IMR-90 (cell line): ENCODE measurements at regions not wholly inside any gene's neighbourhood (a gene's known extent, or its start where the extent isn't known, plus 50 kb on each side); places are given as distances from the start of the nearest gene placed in this dataset.

ENCODE experiments used
- ATAC-seq: fragments of 200-7000 bp; cut with Tn5 transposase; 2 replicates; pipeline ENCODE4 v1.9.1; 2020; ENCODE audit warnings: low read depth, mild to moderate bottlenecking, moderate library complexity
- BruUV-seq: library from RNA; stranded (reverse); fragments of 400-500 nt; replicated peaks from 2 replicates; lab custom pipeline; 2021; lab: Mats Ljungman, UMichigan
- CTCF ChIA-PET: fragments of 300-600 bp; formaldehyde crosslinking; extraction: SDS; loops from one replicate; lab custom pipeline; 2021; ENCODE audit warnings: antibody characterized with exemption; lab: Yijun Ruan, JAX
- POLR2A ChIA-PET: fragments of 300-600 bp; sonication (Branson Sonifier 250); formaldehyde crosslinking; loops from one replicate; lab custom pipeline; 2022; ENCODE audit warnings: antibody characterized with exemption; ENCODE audit not compliant: unreplicated experiment; lab: Charles Lee
- DNase-seq: peaks from one replicate; pipeline ENCODE4 v3.0.0; 2013
- H2AFZ ChIP-seq: replicated peaks from 2 replicates; pipeline ENCODE3; 2013; ENCODE audit warnings: low read length, mild to moderate bottlenecking; ENCODE audit not compliant: poor library complexity
- H2AK5ac ChIP-seq: 2 replicates; pipeline ENCODE4 v1.6.1; 2013; ENCODE audit warnings: low read depth, low read length, inconsistent platforms
- H2AK9ac ChIP-seq: replicated peaks from 2 replicates; pipeline ENCODE3; 2013; ENCODE audit warnings: mild to moderate bottlenecking, low read depth, low read length, moderate library complexity; ENCODE audit not compliant: poor library complexity
- H2BK120ac ChIP-seq: 2 replicates; pipeline ENCODE4 v1.6.1; 2013; ENCODE audit warnings: low read depth, low read length, inconsistent platforms
- H2BK15ac ChIP-seq: 3 replicates; pipeline ENCODE4 v1.6.1; 2013; ENCODE audit warnings: low read depth, low read length, inconsistent platforms
- H2BK20ac ChIP-seq: 2 replicates; pipeline ENCODE4 v1.6.1; 2013; ENCODE audit warnings: low read depth, mild to moderate bottlenecking, inconsistent platforms, low read length, moderate library complexity
- H2BK5ac ChIP-seq: 2 replicates; pipeline ENCODE4 v1.6.1; 2013; ENCODE audit warnings: mild to moderate bottlenecking, low read depth, low read length, inconsistent platforms; ENCODE audit not compliant: poor library complexity, severe bottlenecking
- H3K14ac ChIP-seq: replicated peaks from 2 replicates; pipeline ENCODE4 v1.6.1; 2013; ENCODE audit warnings: low read depth, low read length, inconsistent platforms
- H3K18ac ChIP-seq: 2 replicates; pipeline ENCODE4 v1.6.1; 2013; ENCODE audit warnings: low read depth, low read length, control low read depth
- H3K23ac ChIP-seq: 2 replicates; pipeline ENCODE4 v1.6.1; 2013; ENCODE audit warnings: low read depth, low read length, inconsistent platforms
- H3K27ac ChIP-seq: 2 replicates; pipeline ENCODE4 v1.5.1; 2013; ENCODE audit warnings: mild to moderate bottlenecking, control low read depth, low read length; ENCODE audit not compliant: insufficient read depth
- H3K27me3 ChIP-seq: 2 replicates; pipeline ENCODE4 v1.6.1; 2013; ENCODE audit warnings: low read length; ENCODE audit not compliant: control insufficient read depth, insufficient read depth
- H3K36me3 ChIP-seq: 2 replicates; pipeline ENCODE4 v1.6.1; 2013; ENCODE audit warnings: low read length, mixed read lengths; ENCODE audit not compliant: control insufficient read depth, insufficient read depth
- H3K4ac ChIP-seq: 2 replicates; pipeline ENCODE4 v1.6.1; 2013; ENCODE audit warnings: low read depth, low read length, inconsistent platforms
- H3K4me1 ChIP-seq: 2 replicates; pipeline ENCODE4 v1.6.1; 2013; ENCODE audit warnings: low read length, mixed read lengths; ENCODE audit not compliant: control insufficient read depth, insufficient read depth
- H3K4me2 ChIP-seq: 2 replicates; pipeline ENCODE4 v1.6.1; 2013; ENCODE audit warnings: low read depth, mild to moderate bottlenecking, control low read depth, low read length, moderate library complexity
- H3K4me3 ChIP-seq: 2 replicates; pipeline ENCODE4 v1.5.1; 2013; ENCODE audit warnings: low read depth, mild to moderate bottlenecking, control low read depth, low read length, moderate library complexity; ENCODE audit not compliant: insufficient read depth
- H3K56ac ChIP-seq: 2 replicates; pipeline ENCODE4 v1.6.1; 2013; ENCODE audit warnings: low read length, inconsistent platforms; ENCODE audit not compliant: insufficient read depth; ENCODE audit errors: extremely low read depth
- H3K79me1 ChIP-seq, 2 experiments: 2 replicates each; pipeline ENCODE4 v1.6.1; 2013; ENCODE audit warnings: low read length in 2 of 2, inconsistent platforms in 1 of 2, low read depth in 1 of 2
- H3K9ac ChIP-seq: 2 replicates; pipeline ENCODE4 v1.6.1; 2013; ENCODE audit warnings: low read depth, low read length, control low read depth
- H3K9me1 ChIP-seq: 2 replicates; pipeline ENCODE4 v1.6.1; 2013; ENCODE audit warnings: low read length, inconsistent platforms; ENCODE audit not compliant: insufficient read depth
- H3K9me3 ChIP-seq: 2 replicates; pipeline ENCODE4 v1.6.1; 2013; ENCODE audit warnings: low read length; ENCODE audit not compliant: control insufficient read depth, insufficient read depth
- H4K20me1 ChIP-seq: 2 replicates; pipeline ENCODE4 v1.6.1; 2013; ENCODE audit warnings: low read length, inconsistent platforms; ENCODE audit not compliant: insufficient read depth
- H4K5ac ChIP-seq: 2 replicates; pipeline ENCODE4 v1.6.1; 2013; ENCODE audit warnings: mild to moderate bottlenecking, low read depth, low read length, control low read depth
- H4K8ac ChIP-seq, 2 experiments: 2 replicates each; pipeline ENCODE4 v1.6.1; 2013; ENCODE audit warnings: low read depth in 2 of 2, low read length in 2 of 2, control low read depth in 1 of 2, inconsistent platforms in 1 of 2
- H4K91ac ChIP-seq: 2 replicates; pipeline ENCODE4 v1.6.1; 2013; ENCODE audit warnings: low read depth, low read length, inconsistent platforms; ENCODE audit not compliant: insufficient read depth
- BHLHE40 ChIP-seq: fragments of 150-350 bp; IDR thresholded peaks from 2 replicates; pipeline ENCODE4 v1.6.1; 2016; ENCODE audit warnings: mild to moderate bottlenecking, low read depth, low read length
- CEBPB ChIP-seq: IDR thresholded peaks from 2 replicates; pipeline ENCODE4 v1.6.1; 2012; ENCODE audit warnings: low read depth, low read length, improper control_type of control experiment
- CHD1 ChIP-seq: IDR thresholded peaks from 2 replicates; pipeline ENCODE4 v1.6.1; 2012; ENCODE audit warnings: low read depth, low read length, improper control_type of control experiment
- FOS ChIP-seq: fragments of 150-350 bp; IDR thresholded peaks from 2 replicates; pipeline ENCODE4 v1.6.1; 2016; ENCODE audit warnings: low read depth, low read length
- MAFK ChIP-seq: IDR thresholded peaks from 2 replicates; pipeline ENCODE4 v1.6.1; 2012; ENCODE audit warnings: low read depth, low read length, improper control_type of control experiment
- MAZ ChIP-seq: IDR thresholded peaks from 2 replicates; pipeline ENCODE4 v1.6.1; 2012; ENCODE audit warnings: low read depth, mild to moderate bottlenecking, low read length, improper control_type of control experiment, moderate library complexity, borderline replicate concordance
- MXI1 ChIP-seq: IDR thresholded peaks from 2 replicates; pipeline ENCODE4 v1.6.1; 2012; ENCODE audit warnings: low read depth, mild to moderate bottlenecking, low read length, moderate library complexity, borderline replicate concordance
- NFE2L2 ChIP-seq: fragments of 150-350 bp; IDR thresholded peaks from 2 replicates; pipeline ENCODE4 v1.6.1; 2016; ENCODE audit warnings: low read depth, mild to moderate bottlenecking, low read length
- POLR2A ChIP-seq: IDR thresholded peaks from 2 replicates; pipeline ENCODE4 v1.6.1; 2012; ENCODE audit warnings: mild to moderate bottlenecking, low read depth, low read length
- RAD21 ChIP-seq: IDR thresholded peaks from 2 replicates; pipeline ENCODE4 v1.6.1; 2012; ENCODE audit warnings: low read length, improper control_type of control experiment
- RCOR1 ChIP-seq: IDR thresholded peaks from 2 replicates; pipeline ENCODE4 v1.6.1; 2012; ENCODE audit warnings: mild to moderate bottlenecking, low read length, improper control_type of control experiment; ENCODE audit not compliant: insufficient replicate concordance
- RFX5 ChIP-seq: IDR thresholded peaks from 2 replicates; pipeline ENCODE4 v1.8.0; 2012; ENCODE audit warnings: low read depth, mild to moderate bottlenecking, low read length, moderate library complexity
- SMC3 ChIP-seq: fragments of 150-350 bp; IDR thresholded peaks from 2 replicates; pipeline ENCODE4 v1.6.1; 2016; ENCODE audit warnings: low read depth, mild to moderate bottlenecking, antibody characterized with exemption, low read length, moderate library complexity
- WGBS, 2 experiments: methylation state at CpG; one replicate each; pipeline versions ENCODE4 v1.1.5 to v1.1.7; 2013; ENCODE audit warnings: missing lambda C conversion rate in 2 of 2; ENCODE audit not compliant: insufficient read length in 1 of 2; ENCODE audit errors: extremely low coverage in 2 of 2; 5-methylcytosine and 5-hydroxymethylcytosine counted together
- dilution Hi-C: fragments of 300-500 bp; cut with HindIII; formaldehyde crosslinking; loops from one replicate; pipeline ENCODE4 v1.14.3; 2018; ENCODE audit warnings: low sequenced_read_pairs; ENCODE audit not compliant: unreplicated experiment
- in situ Hi-C: fragments of 300-500 bp; cut with MboI; formaldehyde crosslinking; loops from 3 replicates; pipeline ENCODE4 v1.14.3; 2019; ENCODE audit warnings: low sequenced_read_pairs, inconsistent platforms, mixed read lengths
- intact Hi-C: fragments of 100-400 bp; cut with micrococcal nuclease; formaldehyde crosslinking; loops from 2 replicates; pipeline ENCODE4 v1.10.0; 2022
- TF ChIP-seq, protein P1 (sequence below): fragments of 150-350 bp; IDR thresholded peaks from 2 replicates; pipeline ENCODE4 v1.6.1; 2017; ENCODE audit warnings: mild to moderate bottlenecking, antibody characterized with exemption, low read length, low read depth
- TF ChIP-seq, protein P2 (sequence below): fragments of 150-350 bp; IDR thresholded peaks from 2 replicates; pipeline ENCODE4 v1.6.1; 2016; ENCODE audit warnings: low read depth, mild to moderate bottlenecking, low read length, moderate library complexity, borderline replicate concordance

DNA sequence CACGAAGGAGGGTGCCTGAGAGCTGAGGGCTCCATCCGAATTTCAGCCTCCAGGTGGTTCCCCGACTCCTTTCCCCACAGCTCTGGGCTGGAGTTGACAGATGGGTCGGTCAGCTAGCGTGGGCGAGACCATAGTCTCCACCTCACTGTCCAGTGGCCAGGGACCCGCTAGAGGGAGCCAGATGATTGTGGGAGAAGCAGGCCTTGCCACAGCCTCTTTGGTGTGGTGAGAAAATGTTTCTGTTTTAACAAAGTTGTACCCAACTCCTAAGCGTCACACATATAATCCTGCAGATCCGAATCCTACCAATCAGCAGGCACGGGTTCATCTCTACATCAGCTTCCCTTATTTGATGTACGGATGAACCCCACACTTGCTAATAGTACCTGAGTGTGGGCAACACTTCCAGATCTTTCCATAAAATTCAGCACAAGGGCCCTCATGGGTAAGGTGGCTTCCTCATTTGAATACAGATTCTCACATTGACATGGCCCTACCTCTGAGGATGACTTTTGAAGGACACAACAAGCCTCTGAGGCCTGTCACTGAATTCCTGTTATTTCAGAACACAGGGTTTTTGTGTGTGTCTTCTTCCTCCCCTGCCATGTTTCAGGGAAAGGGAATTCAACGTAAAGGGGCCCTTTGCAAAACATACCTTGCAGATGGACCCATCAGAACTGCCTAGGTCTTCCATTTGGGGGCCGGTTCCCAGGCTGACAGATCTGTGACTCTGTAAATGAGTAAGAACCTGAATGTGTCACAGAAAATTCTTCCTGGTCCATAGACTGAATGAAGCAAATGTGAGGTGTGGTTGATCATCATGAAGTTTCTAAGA lies 103.2 kb upstream of the DUSP22 start:
- no peak overlapping the region for H3K14ac ChIP-seq
- H3K18ac ChIP-seq = no peak overlapping the region
- H4K8ac ChIP-seq = no peak overlapping the region
- H3K4me3 ChIP-seq = no peak overlapping the region
- ChIA-PET CTCF (interaction anchor here (0.5 to 1.6 kb wide), 6 partner anchors 143 to 401 kb away, joined by 3 to 4 read pairs (median 4); no protein-coding TSS in a partner anchor), POLR2A (no interaction called here)
- dilution Hi-C loops (no loop called here), intact Hi-C loops (loop anchor here (2.0 to 5.0 kb wide), 7 partner anchors 104 to 1248 kb away; partner anchors contain the start of gene DUSP22), in situ Hi-C loops (no loop called here)
- H2BK15ac ChIP-seq = no peak overlapping the region
- WGBS, 2 experiments = no CpG with 5 or more reads among the region's 13 CpGs
- no TSS peak for BruUV-seq
- H3K9ac ChIP-seq = no peak overlapping the region
- H2AK9ac ChIP-seq = no peak overlapping the region
- H3K27me3 ChIP-seq = peaks cover 8% of the 10 kb centered on the region; the same call in 1 of the 2 replicates
- H2BK5ac ChIP-seq = no peak overlapping the region
- no peak overlapping the region for H2BK20ac ChIP-seq
- peak; percentile 79 for DNase-seq
- H3K4me2 ChIP-seq = no peak overlapping the region
- no peaks in the 10 kb centered on the region for H3K36me3 ChIP-seq
- no peaks in the 10 kb centered on the region for H3K9me1 ChIP-seq
- no peak overlapping the region for H3K56ac ChIP-seq
- no peak overlapping the region for H2AK5ac ChIP-seq
- no peaks in the 10 kb centered on the region for H3K9me3 ChIP-seq
- peak overlapping the region; percentile 25 for H2AFZ ChIP-seq
- no peak overlapping the region for H3K4ac ChIP-seq
- H3K4me1 ChIP-seq = peaks cover 3% of the 10 kb centered on the region; the same call in 1 of the 2 replicates
- H4K91ac ChIP-seq = no peak overlapping the region
- H3K79me1 ChIP-seq = no peaks in the 10 kb centered on the region
- H4K20me1 ChIP-seq = no peaks in the 10 kb centered on the region
- H3K27ac ChIP-seq = no peak overlapping the region
- peak; percentile 96 for ATAC-seq
- H4K5ac ChIP-seq = no peak overlapping the region
- no peak overlapping the region for H2BK120ac ChIP-seq
- H3K23ac ChIP-seq = no peak overlapping the region
- no peak for TF ChIP-seq MAFK
- TF ChIP-seq MXI1 = no peak
- TF ChIP-seq, protein P1, sequence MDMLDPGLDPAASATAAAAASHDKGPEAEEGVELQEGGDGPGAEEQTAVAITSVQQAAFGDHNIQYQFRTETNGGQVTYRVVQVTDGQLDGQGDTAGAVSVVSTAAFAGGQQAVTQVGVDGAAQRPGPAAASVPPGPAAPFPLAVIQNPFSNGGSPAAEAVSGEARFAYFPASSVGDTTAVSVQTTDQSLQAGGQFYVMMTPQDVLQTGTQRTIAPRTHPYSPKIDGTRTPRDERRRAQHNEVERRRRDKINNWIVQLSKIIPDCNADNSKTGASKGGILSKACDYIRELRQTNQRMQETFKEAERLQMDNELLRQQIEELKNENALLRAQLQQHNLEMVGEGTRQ = no peak
- no peak for TF ChIP-seq RCOR1
- TF ChIP-seq BHLHE40 = no peak
- no peak for TF ChIP-seq CEBPB
- no peak for TF ChIP-seq FOS
- TF ChIP-seq SMC3 = peak; percentile 72
- TF ChIP-seq NFE2L2 = no peak
- TF ChIP-seq RAD21 = peak; percentile 97
- TF ChIP-seq RFX5 = no peak
- TF ChIP-seq POLR2A = peak; percentile 54; the same call in 1 of the 2 replicates
- no peak for TF ChIP-seq CHD1
- TF ChIP-seq, protein P2, sequence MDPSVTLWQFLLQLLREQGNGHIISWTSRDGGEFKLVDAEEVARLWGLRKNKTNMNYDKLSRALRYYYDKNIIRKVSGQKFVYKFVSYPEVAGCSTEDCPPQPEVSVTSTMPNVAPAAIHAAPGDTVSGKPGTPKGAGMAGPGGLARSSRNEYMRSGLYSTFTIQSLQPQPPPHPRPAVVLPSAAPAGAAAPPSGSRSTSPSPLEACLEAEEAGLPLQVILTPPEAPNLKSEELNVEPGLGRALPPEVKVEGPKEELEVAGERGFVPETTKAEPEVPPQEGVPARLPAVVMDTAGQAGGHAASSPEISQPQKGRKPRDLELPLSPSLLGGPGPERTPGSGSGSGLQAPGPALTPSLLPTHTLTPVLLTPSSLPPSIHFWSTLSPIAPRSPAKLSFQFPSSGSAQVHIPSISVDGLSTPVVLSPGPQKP = no peak
- no peak for TF ChIP-seq MAZ
